ENCODE measurements at regions not wholly inside any gene's neighbourhood (a gene's known extent, or its start where the extent isn't known, plus 50 kb on each side); places are given as distances from the start of the nearest gene placed in this dataset.

DNA sequence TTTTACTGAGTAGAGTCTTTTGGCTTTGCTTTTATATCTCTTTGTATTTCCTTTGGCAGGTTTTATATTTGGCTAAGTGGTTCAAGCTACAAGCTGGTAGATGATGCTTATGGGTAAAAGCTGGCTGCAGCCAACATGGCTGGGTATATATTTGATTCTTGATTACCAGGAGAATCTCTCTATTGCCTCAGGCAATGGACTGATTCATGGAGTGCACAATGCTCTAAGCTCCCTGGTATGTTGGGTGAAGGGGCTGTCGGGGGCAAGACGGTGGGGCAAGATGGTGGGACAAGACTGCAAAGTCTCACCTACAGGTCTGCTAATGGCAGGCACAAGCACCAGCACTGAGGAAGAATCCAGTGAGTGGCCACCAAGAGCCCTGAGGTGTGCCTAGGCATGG is 366.6 kb downstream of the DMAC1 start:
- TF ChIP-seq CTCF (conservative IDR thresholded peaks at IDR 0.05; ENCODE audit: low read length) (no peak), EZH2phosphoT487 (IDR thresholded peaks at IDR 0.05; ENCODE audit: borderline replicate concordance, low read depth, low read length) (no peak)
